ENCODE measurements at regions not wholly inside any gene's neighbourhood (a gene's known extent, or its start where the extent isn't known, plus 50 kb on each side); places are given as distances from the start of the nearest gene placed in this dataset.

- no peak for TF ChIP-seq USF2 (CRISPR knock-in tag; IDR thresholded peaks at IDR 0.05)
- no peak for TF ChIP-seq TCF7 (CRISPR knock-in tag; IDR thresholded peaks at IDR 0.05; ENCODE audit: low read depth)
Observed at GRCh38 chr12:118925407-118925806, 55.9 kb upstream of the SRRM4 start.
